MM.1S (cell line): ENCODE measurements at regions not wholly inside any gene's neighbourhood (a gene's known extent, or its start where the extent isn't known, plus 50 kb on each side); places are given as distances from the start of the nearest gene placed in this dataset.

Source experiments
- DNase-seq: peaks from one replicate; pipeline ENCODE4 v3.0.0-alpha.2; 2015
- H2AFZ ChIP-seq: fragments of 300-600 bp; sonication (generic); 2 replicates; pipeline ENCODE4 v1.6.0; 2016; ENCODE audit warnings: antibody characterized with exemption, low read length
- H3F3A ChIP-seq: fragments of 300-600 bp; sonication (generic); 2 replicates; pipeline ENCODE4 v1.6.1; 2016; ENCODE audit warnings: mild to moderate bottlenecking, antibody characterized with exemption, low read length, moderate library complexity, mixed read lengths; ENCODE audit not compliant: insufficient read depth
- H3K27ac ChIP-seq: fragments of 300-600 bp; sonication (generic); 2 replicates; pipeline ENCODE4 v1.5.1; 2016; ENCODE audit warnings: mild to moderate bottlenecking, low read length
- H3K27me3 ChIP-seq: fragments of 300-600 bp; sonication (generic); replicated peaks from 2 replicates; pipeline ENCODE4 v1.6.0; 2016; ENCODE audit warnings: low read length; ENCODE audit not compliant: insufficient read depth
- H3K36me3 ChIP-seq: fragments of 300-600 bp; sonication (generic); replicated peaks from 2 replicates; pipeline ENCODE4 v1.6.1; 2016; ENCODE audit warnings: mild to moderate bottlenecking, low read length, mixed read lengths; ENCODE audit not compliant: insufficient read depth
- H3K4me1 ChIP-seq: fragments of 300-600 bp; sonication (generic); 2 replicates; pipeline ENCODE4 v1.6.1; 2016; ENCODE audit warnings: low read length, mixed read lengths
- H3K4me2 ChIP-seq: fragments of 300-600 bp; sonication (generic); 2 replicates; pipeline ENCODE4 v1.6.0; 2016; ENCODE audit warnings: low read depth, low read length
- H3K4me3 ChIP-seq: fragments of 300-600 bp; sonication (generic); 2 replicates; pipeline ENCODE4 v1.5.1; 2016; ENCODE audit warnings: low read length, mixed read lengths
- H3K79me2 ChIP-seq: fragments of 300-600 bp; sonication (generic); 2 replicates; pipeline ENCODE4 v1.6.1; 2016; ENCODE audit warnings: mixed run types, low read length, mixed read lengths
- H3K9ac ChIP-seq: fragments of 300-600 bp; sonication (generic); 2 replicates; pipeline ENCODE4 v1.6.1; 2016; ENCODE audit warnings: low read length, mixed read lengths
- H3K9me2 ChIP-seq: fragments of 300-600 bp; sonication (generic); replicated peaks from 2 replicates; pipeline ENCODE4 v1.6.1; 2016; ENCODE audit warnings: mild to moderate bottlenecking, low read length, mixed read lengths; ENCODE audit not compliant: insufficient read depth
- H3K9me3 ChIP-seq: fragments of 300-600 bp; sonication (generic); replicated peaks from 2 replicates; pipeline ENCODE4 v1.6.1; 2016; ENCODE audit warnings: mild to moderate bottlenecking, low read length, mixed read lengths; ENCODE audit not compliant: insufficient read depth
- H4K20me1 ChIP-seq: fragments of 300-600 bp; sonication (generic); 2 replicates; pipeline ENCODE4 v1.6.1; 2016; ENCODE audit warnings: mild to moderate bottlenecking, low read length, moderate library complexity, mixed read lengths; ENCODE audit not compliant: insufficient read depth
- CTCF ChIP-seq: fragments of 300-600 bp; sonication (generic); IDR thresholded peaks from 2 replicates; pipeline ENCODE4 v1.5.1; 2016; ENCODE audit warnings: antibody characterized with exemption, low read length, mixed read lengths
- EZH2 ChIP-seq: fragments of 300-600 bp; sonication (generic); optimal IDR thresholded peaks from 2 replicates; pipeline ENCODE3; 2017; ENCODE audit warnings: low read depth, mild to moderate bottlenecking, antibody characterized with exemption, low read length, mixed read lengths
- EZH2phosphoT487 ChIP-seq: fragments of 300-600 bp; sonication (generic); IDR thresholded peaks from 2 replicates; pipeline ENCODE4 v1.6.1; 2018; ENCODE audit warnings: antibody characterized with exemption, low read length

- Histone ChIP-seq H3F3A (no peaks in the 10 kb centered on the region), H3K36me3 (no peaks in the 10 kb centered on the region), H3K79me2 (no peaks in the 10 kb centered on the region), H3K27me3 (no peaks in the 10 kb centered on the region), H3K4me1 (no peaks in the 10 kb centered on the region), H4K20me1 (no peaks in the 10 kb centered on the region), H3K4me2 (no peak overlapping the region), H3K9me2 (no peaks in the 10 kb centered on the region), H3K27ac (no peak overlapping the region), H3K4me3 (no peak overlapping the region), H2AFZ (no peak overlapping the region), H3K9ac (no peak overlapping the region), H3K9me3 (no peaks in the 10 kb centered on the region)
- DNase-seq, result no peak
- no peak for TF ChIP-seq CTCF
- TF ChIP-seq EZH2phosphoT487, result no peak
- TF ChIP-seq EZH2, result no peak
Observed at GRCh38 chr6:105968603-105969333, 117.4 kb upstream of the PRDM1 start.

GRCh38 chr6:105967917-105968602 is 118.1 kb upstream of the PRDM1 start:
- Histone ChIP-seq H3K9ac (no peak overlapping the region), H3K36me3 (no peaks in the 10 kb centered on the region), H3K4me3 (no peak overlapping the region), H2AFZ (no peak overlapping the region), H4K20me1 (no peaks in the 10 kb centered on the region), H3K9me3 (no peaks in the 10 kb centered on the region), H3F3A (no peaks in the 10 kb centered on the region), H3K79me2 (no peaks in the 10 kb centered on the region), H3K27ac (no peak overlapping the region), H3K27me3 (no peaks in the 10 kb centered on the region), H3K4me1 (no peaks in the 10 kb centered on the region), H3K4me2 (no peak overlapping the region), H3K9me2 (no peaks in the 10 kb centered on the region)
- DNase-seq, result no peak
- no peak for TF ChIP-seq CTCF
- TF ChIP-seq EZH2phosphoT487, result no peak
- no peak for TF ChIP-seq EZH2

GRCh38 chr6:105966481-105966880 is 119.7 kb upstream of the PRDM1 start:
- H3K9me2 ChIP-seq, result no peaks in the 10 kb centered on the region
- no peaks in the 10 kb centered on the region for H3K36me3 ChIP-seq
- no peak for DNase-seq
- H2AFZ ChIP-seq, result no peak overlapping the region
- no peak overlapping the region for H3K4me2 ChIP-seq
- no peaks in the 10 kb centered on the region for H3K9me3 ChIP-seq
- H3K79me2 ChIP-seq, result no peaks in the 10 kb centered on the region
- H4K20me1 ChIP-seq, result no peaks in the 10 kb centered on the region
- H3F3A ChIP-seq, result no peaks in the 10 kb centered on the region
- no peak overlapping the region for H3K9ac ChIP-seq
- H3K27ac ChIP-seq, result no peak overlapping the region
- H3K4me3 ChIP-seq, result no peak overlapping the region
- no peaks in the 10 kb centered on the region for H3K27me3 ChIP-seq
- no peak for TF ChIP-seq CTCF
- no peak for TF ChIP-seq EZH2
- TF ChIP-seq EZH2phosphoT487, result no peak
- H3K4me1 ChIP-seq, result no peaks in the 10 kb centered on the region
